GM18873 (cell line): ENCODE measurements at regions not wholly inside any gene's neighbourhood (a gene's known extent, or its start where the extent isn't known, plus 50 kb on each side); places are given as distances from the start of the nearest gene placed in this dataset.
"Not testable (repeated sequence)": the region's sequence is repeated elsewhere in the genome, so short reads cannot be mapped to it uniquely, and the experiment has no call there.

Source experiments
- ATAC-seq: cut with Tn5 transposase; IDR thresholded peaks from one replicate; pipeline ENCODE4 v1.9.1; 2021; ENCODE audit warnings: mild to moderate bottlenecking, moderate library complexity, moderate number of reproducible peaks; ENCODE audit not compliant: unreplicated experiment, low FRiP score

DNA sequence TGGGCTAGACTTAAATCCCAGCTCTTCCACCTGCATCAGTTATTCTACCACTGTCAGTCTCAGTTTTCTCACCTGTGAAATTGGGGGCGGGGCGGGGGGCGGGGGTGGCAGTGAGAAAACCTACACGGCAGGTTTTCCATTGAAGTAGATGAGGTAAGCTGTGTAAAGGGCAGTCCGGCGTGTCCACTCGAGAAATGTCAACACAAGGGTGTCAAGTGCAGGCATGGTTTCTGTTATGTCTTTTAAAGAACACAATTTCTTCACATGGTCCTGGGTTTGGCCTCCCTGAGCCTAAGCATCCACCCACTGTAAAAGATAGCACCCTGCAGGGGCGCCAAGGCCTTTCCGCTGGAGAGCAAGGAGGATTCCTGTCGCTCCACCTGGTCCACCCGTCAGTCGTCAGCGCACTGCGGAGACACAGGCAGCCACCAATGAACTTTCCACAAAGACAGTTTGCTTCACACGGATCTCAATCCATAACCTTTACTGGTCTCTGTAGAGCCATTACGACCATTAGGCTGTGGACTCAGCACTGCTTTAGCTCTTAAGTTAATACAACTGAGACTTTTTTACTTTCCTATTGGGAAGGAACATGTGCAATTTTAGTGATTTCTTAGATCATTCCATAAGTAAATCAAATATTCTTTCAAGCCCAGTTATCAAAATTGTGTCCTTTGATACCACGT, 99.5 kb upstream of the FOXB1 start:
- ATAC-seq, result no peak

DNA sequence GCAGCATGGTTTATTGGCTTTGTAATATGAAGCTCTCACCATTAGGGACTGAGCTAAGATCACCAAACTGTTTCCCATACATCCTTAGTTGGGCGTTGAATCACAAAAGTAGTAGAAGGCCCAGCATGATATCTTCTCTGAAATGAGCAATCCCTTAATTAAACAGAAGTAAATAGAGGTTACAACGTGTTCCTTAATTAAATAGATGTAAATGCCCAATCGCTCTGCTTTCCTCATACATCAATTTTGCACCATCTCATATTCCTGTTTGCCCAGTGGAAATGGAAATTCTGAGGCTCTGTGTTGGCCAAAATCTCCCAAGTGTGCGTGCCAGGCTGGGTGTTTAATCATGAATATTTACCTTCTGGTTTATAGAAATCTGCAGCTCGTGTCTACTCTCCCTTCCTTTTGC, 107.4 kb upstream of the FOXB1 start:
- ATAC-seq, result no peak

DNA sequence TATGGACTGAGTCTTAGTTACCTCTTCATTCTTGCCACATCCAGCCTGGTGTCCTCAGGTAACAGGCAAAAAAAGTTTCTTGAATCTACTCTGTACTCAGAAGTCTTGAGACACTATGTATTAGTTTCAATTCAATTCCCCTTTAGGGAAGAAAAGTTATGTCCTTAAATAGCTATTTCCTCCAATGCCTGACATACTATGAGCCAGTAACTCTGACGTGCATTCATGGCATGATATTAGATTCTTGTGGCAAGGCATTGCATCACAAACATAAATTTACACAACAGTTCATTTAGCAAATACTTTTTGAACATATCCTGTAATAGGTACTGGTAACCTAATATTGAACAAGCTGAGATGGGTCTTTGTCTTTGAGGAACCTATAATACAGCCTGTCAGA, 109.3 kb upstream of the FOXB1 start:
- ATAC-seq, result no peak

DNA sequence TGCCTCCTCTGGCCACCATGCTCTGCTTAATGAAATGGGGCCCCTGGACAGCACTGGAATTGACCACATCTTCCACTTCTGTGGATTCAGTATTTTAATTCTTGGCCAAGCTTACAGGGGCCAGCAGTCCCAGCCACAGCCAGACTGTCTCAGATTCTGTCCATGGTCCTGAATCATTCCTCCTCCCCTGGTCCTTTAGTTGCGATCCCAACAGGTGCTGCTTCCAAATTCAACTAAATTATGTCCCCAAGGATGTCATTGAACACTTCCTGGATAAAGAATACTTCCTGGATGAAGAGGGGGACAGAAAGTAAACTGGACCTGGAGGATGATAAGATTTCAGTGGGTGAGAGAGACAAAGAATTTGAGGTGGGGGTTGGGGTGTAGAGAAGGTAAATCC, 111.1 kb upstream of the FOXB1 start:
- ATAC-seq, result no peak

DNA sequence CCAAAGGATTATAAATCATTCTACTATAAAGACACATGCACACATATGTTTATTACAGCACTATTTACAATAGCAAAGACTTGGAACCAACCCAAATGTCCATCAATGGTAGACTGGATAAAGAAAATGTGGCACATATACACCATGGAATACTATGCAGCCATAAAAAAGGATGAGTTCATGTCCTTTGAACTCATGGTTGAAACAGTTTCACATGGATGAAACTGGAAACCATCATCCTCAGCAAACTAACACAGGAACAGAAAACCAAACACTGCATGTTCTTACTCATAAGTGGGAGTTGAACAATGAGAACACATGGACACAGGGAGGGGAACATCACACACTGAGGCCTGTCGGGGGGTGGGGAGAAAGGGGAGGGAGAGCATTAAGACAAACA, 116.2 kb upstream of the FOXB1 start:
- ATAC-seq, result not testable (repeated sequence)

DNA sequence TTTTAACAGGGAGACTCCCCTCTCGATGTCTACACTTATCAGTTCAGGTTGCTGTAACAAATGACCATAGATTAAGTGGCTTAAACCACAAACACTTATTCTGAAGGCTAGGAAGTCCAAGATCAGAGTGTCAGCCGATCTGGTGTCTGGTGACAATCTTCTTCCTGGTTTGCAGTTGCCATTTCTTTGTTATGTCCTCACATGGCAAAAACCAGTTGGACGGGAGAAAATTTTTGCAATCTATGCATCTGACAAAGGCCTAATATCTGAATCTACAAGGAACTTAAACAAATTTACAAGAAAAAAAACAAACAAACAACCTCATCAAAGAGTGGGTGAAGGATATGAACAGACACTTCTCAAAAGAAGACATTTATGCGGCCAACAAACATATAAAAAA, 116.9 kb upstream of the FOXB1 start:
- no peak for ATAC-seq

DNA sequence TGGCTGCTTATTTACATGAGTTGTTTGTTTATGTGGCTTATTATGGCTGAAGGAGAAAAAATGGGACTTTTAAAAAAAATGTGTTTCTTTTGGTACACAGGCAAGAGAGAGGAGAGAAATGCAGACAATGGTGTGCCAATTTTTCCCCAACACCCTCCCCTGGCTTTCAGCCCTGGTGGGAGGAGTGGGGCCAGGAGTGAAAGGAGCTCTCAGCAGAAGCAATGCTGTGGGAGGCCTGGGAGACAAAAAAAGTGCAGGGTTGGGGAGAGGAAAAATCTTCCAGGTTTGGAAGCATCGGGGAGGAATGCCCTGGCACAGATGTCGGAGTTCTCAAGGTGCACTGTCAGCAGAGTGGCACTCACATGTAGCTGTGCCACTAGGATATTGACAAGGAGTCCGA, 117.7 kb upstream of the FOXB1 start:
- ATAC-seq, result no peak

DNA sequence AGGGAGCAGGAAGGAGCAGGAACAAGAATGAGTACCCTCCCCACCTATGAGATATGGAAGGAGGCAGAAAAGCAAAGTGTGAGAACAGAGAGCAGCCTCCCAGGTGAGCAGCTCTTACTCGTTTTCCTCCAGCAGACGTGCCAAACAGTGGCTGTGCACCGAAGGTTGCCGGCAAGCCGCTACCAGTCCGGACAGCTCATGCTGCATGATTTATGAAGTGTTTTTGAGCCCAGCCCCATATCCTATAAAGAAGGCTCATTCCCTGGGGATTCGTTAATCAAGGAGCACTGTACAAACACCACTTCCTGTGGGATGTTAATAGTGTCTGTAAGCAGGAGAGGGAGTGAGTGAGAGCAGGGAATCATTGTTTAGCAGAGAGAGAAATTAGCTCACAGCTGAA, 118.3 kb upstream of the FOXB1 start:
- ATAC-seq, result no peak

DNA sequence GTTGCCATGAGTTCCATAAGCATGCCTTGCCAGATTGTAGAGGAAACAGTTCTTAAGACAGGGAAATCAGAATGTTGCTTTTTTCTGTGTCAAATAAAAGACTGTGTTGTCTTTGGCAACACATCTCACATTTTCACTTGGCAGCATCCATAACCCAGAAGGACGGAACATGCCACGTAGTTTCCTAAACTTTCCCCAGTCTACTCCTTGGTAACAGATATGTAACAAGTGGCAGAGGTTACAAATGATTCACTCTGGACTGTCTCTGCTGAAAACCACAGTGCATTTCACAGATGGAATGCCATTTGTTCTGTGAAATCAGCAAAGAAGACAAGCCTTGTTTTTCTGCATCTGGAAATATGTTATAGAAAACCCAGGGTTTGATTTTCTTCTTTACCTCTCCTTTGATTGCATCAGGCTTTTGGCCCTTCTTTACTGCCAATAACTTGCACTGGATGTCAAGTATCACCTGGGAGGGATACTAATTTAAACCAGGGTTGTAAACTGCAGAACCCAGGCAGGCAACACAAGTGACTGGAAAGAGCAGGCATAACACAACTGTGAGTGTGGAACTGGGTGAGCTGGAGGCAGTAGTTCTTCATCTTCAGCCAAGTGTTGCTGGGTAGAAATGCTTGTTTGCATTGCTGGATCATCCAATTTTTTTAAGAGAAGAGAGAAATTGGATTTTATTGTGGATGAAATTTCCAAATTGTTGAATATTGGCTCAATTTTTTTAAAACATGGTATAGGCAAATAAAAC, 124.4 kb upstream of the FOXB1 start:
- ATAC-seq, result no peak

DNA sequence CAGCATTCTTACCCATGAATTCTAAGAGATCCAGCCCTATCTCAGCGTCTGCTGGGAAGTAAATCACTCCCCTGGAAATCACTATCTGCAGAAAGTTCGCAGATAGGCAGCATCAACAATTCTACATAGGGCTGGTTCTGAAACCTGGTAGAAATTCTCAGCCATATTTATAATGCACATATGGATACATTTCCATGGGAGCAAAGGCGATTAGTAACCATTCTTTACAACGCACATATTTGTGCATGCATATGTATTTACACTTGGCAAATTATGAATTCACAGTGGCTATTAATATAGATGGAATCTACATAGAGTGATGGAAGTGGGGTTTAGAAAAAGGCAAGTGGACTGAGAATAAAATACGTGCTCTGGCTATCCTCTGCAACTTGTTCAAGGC, 128.0 kb upstream of the FOXB1 start:
- no peak for ATAC-seq

DNA sequence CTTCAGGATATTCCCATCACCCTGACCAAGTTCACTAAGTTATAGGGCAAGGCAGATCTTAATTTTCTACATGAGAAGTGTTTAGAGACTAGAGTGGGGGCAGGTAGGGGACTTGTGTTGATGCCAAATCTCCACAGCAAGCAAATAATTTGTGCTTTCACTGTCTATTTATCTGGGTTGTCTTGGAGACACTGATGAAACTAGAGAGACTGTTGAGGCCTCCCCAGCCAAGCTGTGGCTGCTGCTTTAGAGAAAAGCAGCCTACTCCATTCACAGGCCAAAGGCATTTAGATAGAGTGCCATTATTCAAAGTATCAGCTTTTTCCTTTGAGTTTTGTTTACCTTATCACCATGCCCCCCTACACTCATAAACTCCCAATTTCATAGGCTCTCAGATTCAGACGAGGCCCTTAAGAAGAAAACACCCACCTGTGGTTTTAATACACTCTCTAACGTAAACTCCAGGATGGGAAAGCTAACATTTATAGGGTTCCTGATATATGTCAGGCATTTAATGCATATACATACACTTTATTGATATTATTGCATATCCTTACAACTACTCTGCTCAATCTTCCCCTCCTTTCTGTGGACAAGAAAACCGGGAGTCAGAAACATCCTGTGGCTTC, 130.4 kb upstream of the FOXB1 start:
- ATAC-seq, result no peak

DNA sequence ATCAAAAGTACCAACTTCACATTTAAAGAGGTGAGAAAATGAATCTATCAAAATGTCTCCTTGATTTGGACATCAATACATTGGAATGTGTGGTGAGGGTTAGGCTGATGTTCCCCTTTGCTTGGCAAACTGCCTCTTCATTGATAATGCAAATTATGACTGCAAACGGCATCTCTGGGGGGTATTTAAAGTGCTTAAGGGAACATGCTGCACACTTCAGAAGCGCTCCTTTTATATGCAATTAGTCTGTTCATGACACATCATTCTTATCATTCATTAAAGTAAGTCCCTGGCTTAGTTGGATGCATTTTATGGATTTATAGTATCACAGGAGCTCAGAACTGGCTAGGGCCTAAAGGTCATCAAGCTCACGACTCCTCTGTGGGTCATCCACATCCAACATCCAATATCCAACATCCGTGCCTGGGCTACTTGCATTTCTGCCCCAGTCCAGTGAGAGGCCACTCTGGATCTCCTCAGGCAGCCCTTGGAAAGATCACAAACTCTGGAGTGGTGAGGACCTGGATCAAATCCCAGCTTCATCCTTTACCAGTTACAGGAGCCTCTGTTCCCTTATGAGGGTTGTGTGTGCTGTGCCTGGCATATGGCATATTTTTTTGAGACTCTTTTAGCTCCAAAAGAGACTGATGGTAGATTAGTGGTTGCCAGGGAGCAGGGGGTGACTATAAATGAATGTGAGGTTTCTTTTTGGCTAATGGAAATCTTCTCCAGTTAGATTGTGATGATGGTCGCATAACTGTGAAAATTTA, 136.8 kb upstream of the FOXB1 start:
- no peak for ATAC-seq

DNA sequence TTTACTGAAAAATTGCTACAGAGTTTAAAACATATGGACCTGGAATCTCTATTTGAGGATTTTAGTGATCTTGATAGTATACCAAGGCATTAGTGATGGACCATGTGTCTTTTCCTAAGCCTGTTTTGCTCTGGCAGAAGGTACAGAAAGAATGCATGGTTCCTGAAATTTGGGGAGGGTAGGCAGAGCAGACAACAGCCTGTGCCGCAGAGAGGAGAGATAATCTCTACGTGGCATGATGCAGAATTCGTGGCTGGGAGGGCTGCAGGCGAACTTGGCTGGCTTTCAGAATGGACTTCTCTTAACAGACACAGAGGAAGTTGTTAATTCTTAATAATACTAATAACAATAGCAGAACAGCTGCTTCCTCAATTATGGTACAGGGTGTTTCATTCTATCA, 137.5 kb upstream of the FOXB1 start:
- no peak for ATAC-seq

DNA sequence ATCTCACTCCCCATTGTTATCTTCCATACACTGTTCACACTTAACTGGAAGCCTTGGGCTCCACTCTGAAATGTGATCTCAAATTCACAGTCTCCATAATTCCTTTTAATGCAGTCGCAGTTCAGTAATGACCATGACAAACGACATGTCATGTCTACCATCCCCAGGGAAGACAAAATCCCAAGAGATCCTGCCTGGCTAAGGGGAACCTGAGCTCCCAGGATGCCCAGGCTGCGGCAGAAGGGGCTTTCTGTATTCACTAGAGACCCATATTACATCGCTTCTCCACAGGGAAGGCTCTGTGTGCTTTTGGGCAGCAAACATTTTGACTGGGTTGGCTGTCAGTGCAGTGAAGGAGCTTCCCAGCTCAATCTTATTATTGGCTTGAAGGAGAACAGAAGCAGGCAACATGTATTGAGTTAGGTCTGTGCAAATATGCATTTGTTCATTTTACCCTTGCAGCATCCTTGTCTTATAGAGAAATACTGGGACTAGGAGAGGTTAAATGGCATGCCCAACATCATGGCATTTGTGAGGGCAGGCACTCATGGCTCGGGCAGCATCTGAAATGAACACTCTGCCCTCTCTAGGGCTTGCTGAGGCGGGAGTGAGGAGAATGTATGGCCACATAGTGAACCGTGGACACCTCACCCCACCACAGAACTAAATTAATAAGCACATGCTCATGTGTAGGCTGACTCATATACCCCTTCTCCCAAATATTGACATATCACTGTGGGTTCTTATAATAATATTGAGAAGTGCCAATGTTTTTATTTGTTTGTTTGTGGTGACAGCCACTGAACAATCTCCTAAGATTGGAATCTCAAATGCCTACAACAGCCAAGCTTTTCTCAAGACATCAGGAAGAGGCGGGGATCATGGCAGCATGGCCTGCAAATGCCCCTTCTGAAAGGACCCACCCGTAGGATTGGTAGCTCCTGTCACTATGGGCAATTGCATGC, 141.6 kb upstream of the FOXB1 start:
- ATAC-seq, result no peak

DNA sequence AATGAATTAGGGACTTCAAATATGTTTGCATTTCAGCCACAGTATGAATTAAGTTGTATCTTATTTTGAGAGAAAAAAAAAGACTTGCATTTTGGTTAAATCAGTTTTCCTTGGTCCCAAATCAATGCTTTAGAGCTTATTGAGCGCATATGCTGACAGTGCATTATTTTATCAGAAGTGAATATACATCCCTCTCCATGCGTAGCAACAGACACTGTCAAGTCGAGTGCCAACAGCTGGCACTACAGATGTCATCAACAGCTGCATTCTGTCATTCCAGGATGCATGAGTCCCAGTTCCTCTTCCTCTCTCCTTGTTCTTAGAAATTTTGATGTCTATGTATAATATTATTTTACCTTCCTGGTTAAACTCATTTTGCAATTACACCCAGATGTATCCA, 156.1 kb upstream of the FOXB1 start:
- ATAC-seq, result no peak

DNA sequence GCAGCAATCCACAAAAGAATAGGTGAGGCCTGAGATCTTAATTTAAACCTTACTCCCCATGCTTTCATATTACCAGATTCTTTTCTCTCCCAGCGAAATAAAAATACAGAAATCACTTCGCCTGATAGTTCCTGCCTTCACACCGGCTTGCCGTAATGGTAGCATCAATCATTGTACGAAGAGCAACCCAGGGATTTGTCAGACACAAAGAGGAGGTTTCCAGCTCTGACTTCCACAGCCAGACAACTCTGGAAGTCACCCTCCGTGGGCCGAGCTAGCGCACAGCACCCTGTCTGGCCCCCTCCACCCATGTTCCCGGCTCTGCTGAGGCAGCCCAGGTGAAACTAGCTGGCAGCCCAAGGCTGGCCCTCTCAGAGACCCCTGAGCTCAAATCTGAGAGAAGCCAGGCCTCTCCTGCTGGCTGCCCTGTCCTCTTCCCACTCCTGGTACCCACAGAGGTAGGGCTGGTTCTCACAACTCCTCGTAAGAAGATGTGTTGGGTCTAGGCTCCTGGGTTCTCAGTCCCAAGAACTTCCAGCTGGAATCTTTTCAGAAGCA, 156.9 kb upstream of the BNIP2 start:
- ATAC-seq, result no peak

DNA sequence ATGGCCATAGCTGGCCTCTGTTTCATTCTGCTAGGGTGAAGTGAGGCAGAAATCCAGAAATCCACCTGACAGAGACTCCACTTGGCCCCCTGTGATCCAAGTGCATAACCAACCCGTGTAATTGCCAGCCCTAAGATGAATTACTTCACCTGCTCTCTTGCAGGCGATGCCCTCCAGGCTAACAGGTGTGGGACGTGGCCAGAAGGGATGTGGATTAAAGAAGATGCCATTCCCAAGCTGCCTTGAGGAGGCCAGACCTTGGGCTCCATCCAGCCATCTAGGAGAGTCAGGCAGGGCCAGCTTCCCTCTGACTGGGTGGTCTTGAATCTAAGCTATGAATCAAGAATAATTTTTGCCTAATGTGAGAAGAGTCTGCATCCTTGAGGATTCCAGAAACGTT, 154.5 kb upstream of the BNIP2 start:
- no peak for ATAC-seq

DNA sequence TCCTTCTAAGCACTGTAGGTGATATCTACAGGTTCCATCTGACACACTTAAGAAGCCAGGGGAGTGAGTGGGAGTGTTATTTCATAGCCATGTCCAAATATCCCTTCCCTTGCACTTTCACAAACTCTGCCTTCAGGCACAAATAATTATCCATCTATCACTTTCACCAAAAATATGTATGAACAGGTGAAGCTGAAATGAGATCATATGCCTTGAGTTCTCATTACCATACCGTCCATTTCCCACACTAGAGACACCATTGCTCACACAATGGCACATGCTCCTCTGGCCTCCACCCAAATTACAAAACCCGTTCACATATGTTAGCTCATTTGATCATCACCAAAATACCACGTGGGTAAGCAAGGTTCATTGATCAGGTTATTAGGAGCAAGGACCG, 151.9 kb upstream of the BNIP2 start:
- no peak for ATAC-seq

DNA sequence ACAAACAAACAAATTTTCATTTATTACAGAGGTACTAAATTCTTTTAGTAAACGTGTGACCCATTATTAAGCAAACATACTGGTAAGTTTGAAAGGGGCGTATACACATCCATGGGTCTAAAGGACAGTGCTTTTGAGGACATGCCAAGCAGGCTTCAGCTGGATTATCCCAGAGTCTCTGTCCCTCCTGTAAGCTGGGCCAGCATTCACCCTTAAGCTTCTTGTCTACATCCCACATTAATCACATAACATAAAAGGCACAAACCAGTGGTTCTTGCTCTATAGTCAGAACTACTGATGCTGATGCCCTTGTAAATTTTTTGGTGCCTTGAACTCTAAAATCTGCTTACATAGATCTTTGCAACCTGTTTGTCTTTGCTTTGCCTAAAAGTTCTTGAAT, 150.8 kb upstream of the BNIP2 start:
- no peak for ATAC-seq

DNA sequence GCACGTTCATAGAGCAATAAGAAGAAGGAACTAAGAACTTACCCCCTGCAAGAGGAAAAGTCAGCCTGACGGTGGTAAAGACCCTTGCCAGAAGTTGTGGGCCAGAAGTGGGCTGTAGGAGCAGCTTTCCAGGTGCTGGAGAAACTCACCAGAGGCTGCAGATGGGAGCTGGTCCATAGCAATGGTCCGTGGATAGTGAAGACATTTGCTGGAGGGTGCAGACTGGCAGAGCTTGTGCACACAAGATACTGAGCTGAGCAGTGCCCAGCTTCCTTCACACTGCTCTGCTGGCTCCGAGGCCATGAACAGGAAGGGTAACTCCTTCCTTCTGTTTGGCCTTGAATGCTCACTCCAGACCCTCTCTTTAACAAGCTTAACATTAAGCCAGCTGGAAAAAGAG, 149.8 kb upstream of the BNIP2 start:
- no peak for ATAC-seq
